K562 (cell line): ENCODE measurements at regions not wholly inside any gene's neighbourhood (a gene's known extent, or its start where the extent isn't known, plus 50 kb on each side); places are given as distances from the start of the nearest gene placed in this dataset.

Experiments
- ATAC-seq: fragments of 200-7000 bp; cut with Tn5 transposase; 3 replicates; pipeline ENCODE4 v1.9.1; 2020; ENCODE audit warnings: moderate library complexity
- BruUV-seq: library from RNA; stranded (reverse); fragments of 400-500 nt; replicated peaks from 2 replicates; lab custom pipeline; 2021; lab: Mats Ljungman, UMichigan
- CTCF ChIA-PET: fragments of 300-600 bp; formaldehyde crosslinking; extraction: SDS; loops from one replicate; lab custom pipeline; 2021; ENCODE audit warnings: low intra/inter-chr PET ratio; lab: Yijun Ruan, JAX
- POLR2A ChIA-PET: fragments of 300-600, 350-650 bp; sonication (Branson Sonifier 250); formaldehyde crosslinking; extraction: SDS; loops from one replicate; lab custom pipeline; 2021; ENCODE audit warnings: antibody characterized with exemption, inconsistent platforms; lab: Yijun Ruan, JAX
- DNase-seq, 4 experiments: peaks; one replicate each; pipeline versions ENCODE4 v3.0.0 to v3.0.0-alpha.2; 2011 to 2018; ENCODE audit warnings: low spot score in 3 of 4, mixed read lengths in 3 of 4; ENCODE audit errors: extremely low read depth in 1 of 4
- FAIRE-seq: peaks from 2 replicates; lab custom pipeline; 2011; peaks lifted over from hg19 to GRCh38; lab: Jason Lieb, UNC
- H2AFZ ChIP-seq: 2 replicates; pipeline ENCODE4 v1.6.0; 2011; ENCODE audit warnings: low read depth, low read length, control low read depth, inconsistent platforms
- H3K27ac ChIP-seq: fragments of 200-600 bp; 3 replicates; pipeline ENCODE4 v1.8.0; 2011; ENCODE audit warnings: low read depth, mild to moderate bottlenecking, control low read depth, inconsistent platforms, low read length, moderate library complexity, mixed read lengths; ENCODE audit errors: extremely low read depth
- H3K27me3 ChIP-seq, 2 experiments: fragments of 300-600 bp in 1 of 2; 2 replicates in 1 of 2; 3 replicates in 1 of 2; pipeline versions ENCODE4 v1.6.0 to v1.8.0; 2011; ENCODE audit warnings: inconsistent platforms in 2 of 2, low read length in 2 of 2, mild to moderate bottlenecking in 1 of 2, mixed read lengths in 1 of 2, moderate library complexity in 1 of 2; ENCODE audit not compliant: control insufficient read depth in 2 of 2, insufficient read depth in 2 of 2
- H3K36me3 ChIP-seq: fragments of 300-600 bp; 3 replicates; pipeline ENCODE4 v1.8.0; 2011; ENCODE audit warnings: mild to moderate bottlenecking, low read length, inconsistent platforms; ENCODE audit not compliant: control insufficient read depth, insufficient read depth
- H3K4me1 ChIP-seq, 2 experiments: fragments of 200-600 bp in 1 of 2; replicated peaks in 1 of 2; 2 replicates in 1 of 2; 3 replicates in 1 of 2; pipeline versions ENCODE4 v1.5.1 to v1.8.0; 2011; ENCODE audit warnings: inconsistent platforms in 2 of 2, low read length in 2 of 2, mild to moderate bottlenecking in 1 of 2, mixed read lengths in 1 of 2, moderate library complexity in 1 of 2; ENCODE audit not compliant: control insufficient read depth in 2 of 2, insufficient read depth in 2 of 2
- H3K4me2 ChIP-seq: 2 replicates; pipeline ENCODE4 v1.6.1; 2011; ENCODE audit warnings: low read length, control low read depth, inconsistent platforms, mixed read lengths; ENCODE audit not compliant: insufficient read depth
- H3K4me3 ChIP-seq: fragments of 200-600 bp; sonication (generic), shearing (Covaris generic); 2 replicates; pipeline ENCODE4 v1.5.1; 2016; ENCODE audit warnings: control low read depth, inconsistent platforms
- H3K79me2 ChIP-seq: fragments of 200-600 bp; 3 replicates; pipeline ENCODE4 v1.8.0; 2011; ENCODE audit warnings: low read length, inconsistent platforms; ENCODE audit not compliant: control insufficient read depth, insufficient read depth
- H3K9ac ChIP-seq, 2 experiments: 2 replicates each; pipeline versions ENCODE4 v1.6.0 to v1.6.1; 2011; ENCODE audit warnings: low read depth in 2 of 2, low read length in 2 of 2, control low read depth in 1 of 2, inconsistent platforms in 1 of 2, mild to moderate bottlenecking in 1 of 2, mixed read lengths in 1 of 2; ENCODE audit not compliant: insufficient read depth in 1 of 2
- H3K9me1 ChIP-seq: one replicate; pipeline ENCODE4 v1.6.0; 2011; ENCODE audit warnings: inconsistent platforms, mild to moderate bottlenecking, low read length, moderate library complexity; ENCODE audit not compliant: control insufficient read depth, insufficient read depth
- H3K9me3 ChIP-seq: replicated peaks from 2 replicates; pipeline ENCODE4 v1.5.1; 2011; ENCODE audit warnings: low read depth, low read length, inconsistent platforms; ENCODE audit not compliant: control insufficient read depth, insufficient read depth
- H4K20me1 ChIP-seq: replicated peaks from 2 replicates; pipeline ENCODE4 v1.6.1; 2011; ENCODE audit warnings: low read length, inconsistent platforms, mixed read lengths; ENCODE audit not compliant: control insufficient read depth, insufficient read depth
- BCL6 ChIP-seq: fragments of 250-450 bp; sonication (Bioruptor Pico); IDR thresholded peaks from 2 replicates; pipeline ENCODE4 v1.4.0; 2020
- HDAC8 ChIP-seq: fragments of 450-650 bp; IDR thresholded peaks from 2 replicates; pipeline ENCODE4 v1.6.1; 2016; ENCODE audit warnings: mild to moderate bottlenecking, missing genetic modification characterization, moderate library complexity, missing compliant biosample characterization
- MED1 ChIP-seq: sonication (generic); formaldehyde crosslinking; IDR thresholded peaks from 2 replicates; pipeline ENCODE4 v1.8.1; 2023; ENCODE audit warnings: missing genetic modification reagents, borderline replicate concordance
- MTA1 ChIP-seq: fragments of 450-650 bp; IDR thresholded peaks from 2 replicates; pipeline ENCODE4 v1.6.1; 2017; ENCODE audit warnings: borderline replicate concordance
- NEUROD1 ChIP-seq: fragments of 150-350 bp; IDR thresholded peaks from 2 replicates; pipeline ENCODE4 v1.6.1; 2014; ENCODE audit warnings: borderline replicate concordance, low read length, low read depth; ENCODE audit not compliant: partially characterized antibody
- NRF1 ChIP-seq, 2 experiments: fragments of 450-650 bp; IDR thresholded peaks in 1 of 2; conservative IDR thresholded peaks in 1 of 2; 2 replicates each; pipeline ENCODE4 v1.6.1; 2014; ENCODE audit warnings: mild to moderate bottlenecking in 2 of 2
- POLR3G ChIP-seq: IDR thresholded peaks from 2 replicates; pipeline ENCODE4 v1.6.1; 2011; ENCODE audit not compliant: insufficient read length, insufficient replicate concordance; ENCODE audit errors: extremely low read depth
- PTTG1 ChIP-seq: fragments of 450-650 bp; IDR thresholded peaks from 2 replicates; pipeline ENCODE4 v1.6.1; 2016; ENCODE audit warnings: low read depth, mild to moderate bottlenecking, missing genetic modification characterization, missing compliant biosample characterization
- RHOXF2B ChIP-seq: fragments of 250-450 bp; sonication (Bioruptor Pico); conservative IDR thresholded peaks from 2 replicates; pipeline ENCODE4 v1.5.1; 2021
- SRSF3 ChIP-seq: fragments of 200-400 bp; formaldehyde crosslinking; IDR thresholded peaks from 2 replicates; pipeline ENCODE4 v1.6.1; 2016; ENCODE audit warnings: mild to moderate bottlenecking, low read length, moderate library complexity; ENCODE audit not compliant: insufficient read depth
- STAG1 ChIP-seq: sonication (generic); formaldehyde crosslinking; IDR thresholded peaks from 2 replicates; pipeline ENCODE4 v1.5.0; 2020; ENCODE audit warnings: missing genetic modification reagents, borderline replicate concordance
- TCF7L2 ChIP-seq: fragments of 150-350 bp; IDR thresholded peaks from 2 replicates; pipeline ENCODE4 v1.6.1; 2016; ENCODE audit warnings: low read depth, mild to moderate bottlenecking, low read length, moderate library complexity
- WGBS: fragments of 100-300 bp; shearing (Covaris generic); methylation state at CpG from one replicate; pipeline ENCODE4 v1.1.6; 2016; ENCODE audit warnings: low coverage, mixed read lengths; ENCODE audit not compliant: insufficient coverage; ENCODE audit errors: missing lambda C conversion rate; 5-methylcytosine and 5-hydroxymethylcytosine counted together
- in situ Hi-C: fragments of 300-500 bp; cut with MboI; formaldehyde crosslinking; loops from 4 replicates; pipeline ENCODE4 v1.15.0; 2018; ENCODE audit warnings: inconsistent platforms, mixed read lengths
- intact Hi-C: fragments of 100-400 bp; cut with micrococcal nuclease; formaldehyde crosslinking; loops from 2 replicates; pipeline ENCODE4 v1.14.2; 2022
- TF ChIP-seq, protein P1 (sequence below): fragments of 250-450 bp; sonication (Bioruptor Pico); IDR thresholded peaks from 2 replicates; pipeline ENCODE4 v1.8.0; 2021; ENCODE audit warnings: borderline replicate concordance, mild to moderate bottlenecking, moderate library complexity; ENCODE audit not compliant: poor library complexity, severe bottlenecking
- TF ChIP-seq, protein P2 (sequence below): fragments of 150-350 bp; IDR thresholded peaks from 2 replicates; pipeline ENCODE4 v1.6.1; 2014; ENCODE audit warnings: low read depth, mild to moderate bottlenecking, low read length, borderline replicate concordance

DNA sequence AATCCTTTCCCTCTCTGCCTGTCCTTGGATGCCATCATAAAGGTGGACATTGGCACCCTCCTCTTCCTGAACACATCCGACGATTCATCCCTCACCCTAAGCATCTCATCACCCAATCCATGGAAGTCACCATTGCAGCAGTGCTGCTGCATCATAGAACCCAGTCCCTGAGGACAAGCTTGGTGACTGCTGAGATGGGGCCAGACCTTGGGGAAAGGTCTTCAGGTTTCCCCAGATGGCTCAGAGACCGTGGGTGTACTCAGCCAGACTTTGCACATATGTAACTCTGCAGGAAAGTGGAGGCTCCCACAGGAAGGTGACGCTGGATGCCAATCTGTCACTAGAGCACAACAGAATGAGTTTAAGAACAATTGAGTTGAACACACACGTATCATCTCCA is 202.2 kb downstream of the SOX11 start:
- Histone ChIP-seq H3K79me2 (no peaks in the 10 kb centered on the region), H3K4me3 (no peak overlapping the region), H3K9me1 (no peaks in the 10 kb centered on the region), H4K20me1 (no peaks in the 10 kb centered on the region), H2AFZ (no peak overlapping the region), H3K27me3 (no peaks in the 10 kb centered on the region), H3K4me1 (no peaks in the 10 kb centered on the region), H3K36me3 (no peaks in the 10 kb centered on the region), H3K9ac (no peak overlapping the region), H3K4me2 (no peak overlapping the region), H3K27ac (no peak overlapping the region), H3K9me3 (no peaks in the 10 kb centered on the region)
- CTCF ChIA-PET: no interaction called here
- ATAC-seq (no peak), FAIRE-seq (no peak), DNase-seq (no peak)
- in situ Hi-C loops (no loop called here), intact Hi-C loops (no loop called here)
- POLR2A ChIA-PET: no interaction called here
- BruUV-seq: no TSS peak
- 2% methylated on average over 5 of the region's 5 CpGs for WGBS
- TF ChIP-seq PTTG1 (tag): no peak
- TF ChIP-seq SRSF3: no peak
- no peak for TF ChIP-seq RHOXF2B (CRISPR knock-in tag)
- TF ChIP-seq, protein P1, sequence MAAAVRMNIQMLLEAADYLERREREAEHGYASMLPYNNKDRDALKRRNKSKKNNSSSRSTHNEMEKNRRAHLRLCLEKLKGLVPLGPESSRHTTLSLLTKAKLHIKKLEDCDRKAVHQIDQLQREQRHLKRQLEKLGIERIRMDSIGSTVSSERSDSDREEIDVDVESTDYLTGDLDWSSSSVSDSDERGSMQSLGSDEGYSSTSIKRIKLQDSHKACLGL (CRISPR knock-in tag): no peak
- no peak for TF ChIP-seq MED1 (CRISPR knock-in tag)
- TF ChIP-seq NEUROD1: no peak
- TF ChIP-seq STAG1 (CRISPR knock-in tag): no peak
- TF ChIP-seq TCF7L2: no peak
- TF ChIP-seq BCL6 (CRISPR knock-in tag): no peak
- TF ChIP-seq POLR3G: no peak
- TF ChIP-seq, protein P2, sequence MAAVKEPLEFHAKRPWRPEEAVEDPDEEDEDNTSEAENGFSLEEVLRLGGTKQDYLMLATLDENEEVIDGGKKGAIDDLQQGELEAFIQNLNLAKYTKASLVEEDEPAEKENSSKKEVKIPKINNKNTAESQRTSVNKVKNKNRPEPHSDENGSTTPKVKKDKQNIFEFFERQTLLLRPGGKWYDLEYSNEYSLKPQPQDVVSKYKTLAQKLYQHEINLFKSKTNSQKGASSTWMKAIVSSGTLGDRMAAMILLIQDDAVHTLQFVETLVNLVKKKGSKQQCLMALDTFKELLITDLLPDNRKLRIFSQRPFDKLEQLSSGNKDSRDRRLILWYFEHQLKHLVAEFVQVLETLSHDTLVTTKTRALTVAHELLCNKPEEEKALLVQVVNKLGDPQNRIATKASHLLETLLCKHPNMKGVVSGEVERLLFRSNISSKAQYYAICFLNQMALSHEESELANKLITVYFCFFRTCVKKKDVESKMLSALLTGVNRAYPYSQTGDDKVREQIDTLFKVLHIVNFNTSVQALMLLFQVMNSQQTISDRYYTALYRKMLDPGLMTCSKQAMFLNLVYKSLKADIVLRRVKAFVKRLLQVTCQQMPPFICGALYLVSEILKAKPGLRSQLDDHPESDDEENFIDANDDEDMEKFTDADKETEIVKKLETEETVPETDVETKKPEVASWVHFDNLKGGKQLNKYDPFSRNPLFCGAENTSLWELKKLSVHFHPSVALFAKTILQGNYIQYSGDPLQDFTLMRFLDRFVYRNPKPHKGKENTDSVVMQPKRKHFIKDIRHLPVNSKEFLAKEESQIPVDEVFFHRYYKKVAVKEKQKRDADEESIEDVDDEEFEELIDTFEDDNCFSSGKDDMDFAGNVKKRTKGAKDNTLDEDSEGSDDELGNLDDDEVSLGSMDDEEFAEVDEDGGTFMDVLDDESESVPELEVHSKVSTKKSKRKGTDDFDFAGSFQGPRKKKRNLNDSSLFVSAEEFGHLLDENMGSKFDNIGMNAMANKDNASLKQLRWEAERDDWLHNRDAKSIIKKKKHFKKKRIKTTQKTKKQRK: no peak
- TF ChIP-seq HDAC8 (tag): no peak
- TF ChIP-seq MTA1: no peak
- no peak for TF ChIP-seq NRF1 (conservative IDR thresholded peaks at IDR 0.05 in 1 of 2, IDR thresholded peaks at IDR 0.05 in 1 of 2)
